ENCODE measurements at regions not wholly inside any gene's neighbourhood (a gene's known extent, or its start where the extent isn't known, plus 50 kb on each side); places are given as distances from the start of the nearest gene placed in this dataset.

GRCh38 chr6:139765825-139766285, 391.4 kb upstream of the CITED2 start:
- Histone ChIP-seq H3K36me3 (ENCODE audit: low read depth) (no peaks in the 10 kb centered on the region), H3K9me2 (ENCODE audit: insufficient read depth) (no peaks in the 10 kb centered on the region; the same call in 1 of the 2 replicates), H3K9me3 (ENCODE audit: low read depth) (no peaks in the 10 kb centered on the region), H3K4me2 (ENCODE audit: unreplicated experiment) (peak overlapping the region; percentile 59), H3K27me3 (replicated peaks; ENCODE audit: insufficient read depth) (no peaks in the 10 kb centered on the region), H3K9ac (no peak overlapping the region), H4K20me1 (ENCODE audit: insufficient read depth) (no peaks in the 10 kb centered on the region), H3K4me3 (no peak overlapping the region), H3K79me2 (ENCODE audit: insufficient read depth) (no peaks in the 10 kb centered on the region), H3F3A (ENCODE audit: insufficient read depth) (peaks cover 40% of the 10 kb centered on the region), H3K4me1 (ENCODE audit: insufficient read depth) (peaks cover 43% of the 10 kb centered on the region), H3K27ac (peak overlapping the region; percentile 77), H2AFZ (0 out of 2 replicates have a peak overlapping the region, but pooled peaks have one; percentile 8)
- no peak for DNase-seq
- in situ Hi-C loops (cut with MboI) = loop anchor here (25.0 kb wide), 1 partner anchor 379 kb away; no protein-coding TSS in a partner anchor
- TF ChIP-seq EZH2phosphoT487 (IDR thresholded peaks at IDR 0.05; ENCODE audit: insufficient read depth, low read depth) (no peak), EZH2 (IDR thresholded peaks at IDR 0.05; ENCODE audit: insufficient read depth, poor library complexity, severe bottlenecking) (no peak)
- WGBS, 2 experiments (ENCODE audit: low coverage in 1 of 2, low lambda C conversion rate in 2 of 2, missing lambda C conversion rate in 2 of 2) = 45 to 56% methylated on average over 2 of the region's 2 CpGs

GRCh38 chr6:139764498-139764986, 390.1 kb upstream of the CITED2 start:
- Histone ChIP-seq H3K9me3 (ENCODE audit: low read depth) (no peaks in the 10 kb centered on the region), H2AFZ (no peak overlapping the region), H3K4me1 (ENCODE audit: insufficient read depth) (peaks cover 43% of the 10 kb centered on the region), H3K9ac (peak overlapping the region; percentile 11; the same call in 1 of the 2 replicates), H3K27ac (peak overlapping the region; percentile 77), H4K20me1 (ENCODE audit: insufficient read depth) (no peaks in the 10 kb centered on the region), H3K4me3 (0 out of 2 replicates have a peak overlapping the region, but pooled peaks have one; percentile 10), H3K36me3 (ENCODE audit: low read depth) (no peaks in the 10 kb centered on the region), H3K9me2 (ENCODE audit: insufficient read depth) (no peaks in the 10 kb centered on the region; the same call in 1 of the 2 replicates), H3F3A (ENCODE audit: insufficient read depth) (peaks cover 40% of the 10 kb centered on the region), H3K27me3 (replicated peaks; ENCODE audit: insufficient read depth) (no peaks in the 10 kb centered on the region), H3K4me2 (ENCODE audit: unreplicated experiment) (peak overlapping the region; percentile 59), H3K79me2 (ENCODE audit: insufficient read depth) (no peaks in the 10 kb centered on the region)
- WGBS, 2 experiments (ENCODE audit: low coverage in 1 of 2, low lambda C conversion rate in 2 of 2, missing lambda C conversion rate in 2 of 2) = 0% methylated on average over 2 of the region's 2 CpGs
- TF ChIP-seq EZH2 (IDR thresholded peaks at IDR 0.05; ENCODE audit: insufficient read depth, poor library complexity, severe bottlenecking) (no peak), EZH2phosphoT487 (IDR thresholded peaks at IDR 0.05; ENCODE audit: insufficient read depth, low read depth) (no peak)
- in situ Hi-C loops (cut with MboI) = loop anchor here (25.0 kb wide), 1 partner anchor 377 kb away; no protein-coding TSS in a partner anchor
- peak; percentile 98 for DNase-seq

GRCh38 chr6:139763468-139764210, 389.2 kb upstream of the CITED2 start:
- Histone ChIP-seq H3K4me3 (no peak overlapping the region), H4K20me1 (ENCODE audit: insufficient read depth) (no peaks in the 10 kb centered on the region), H3K4me2 (ENCODE audit: unreplicated experiment) (peak overlapping the region; percentile 59), H3F3A (ENCODE audit: insufficient read depth) (peaks cover 49% of the 10 kb centered on the region), H3K4me1 (ENCODE audit: insufficient read depth) (peaks cover 46% of the 10 kb centered on the region), H3K9ac (peak overlapping the region; percentile 37), H2AFZ (no peak overlapping the region), H3K27me3 (replicated peaks; ENCODE audit: insufficient read depth) (no peaks in the 10 kb centered on the region), H3K9me2 (ENCODE audit: insufficient read depth) (no peaks in the 10 kb centered on the region; the same call in 1 of the 2 replicates), H3K9me3 (ENCODE audit: low read depth) (no peaks in the 10 kb centered on the region), H3K36me3 (ENCODE audit: low read depth) (no peaks in the 10 kb centered on the region), H3K27ac (peak overlapping the region; percentile 77), H3K79me2 (ENCODE audit: insufficient read depth) (no peaks in the 10 kb centered on the region)
- 27 to 35% methylated on average over 4 of the region's 4 CpGs for WGBS, 2 experiments (ENCODE audit: low coverage in 1 of 2, low lambda C conversion rate in 2 of 2, missing lambda C conversion rate in 2 of 2)
- DNase-seq = peak; percentile 76
- TF ChIP-seq EZH2 (IDR thresholded peaks at IDR 0.05; ENCODE audit: insufficient read depth, poor library complexity, severe bottlenecking) (no peak), EZH2phosphoT487 (IDR thresholded peaks at IDR 0.05; ENCODE audit: insufficient read depth, low read depth) (no peak)
- in situ Hi-C loops (cut with MboI) = loop anchor here (25.0 kb wide), 1 partner anchor 376 kb away; no protein-coding TSS in a partner anchor

- Histone ChIP-seq H3K9me3 (ENCODE audit: low read depth) (no peaks in the 10 kb centered on the region), H3K27ac (peak overlapping the region; percentile 77), H3K36me3 (ENCODE audit: low read depth) (no peaks in the 10 kb centered on the region), H3K4me3 (no peak overlapping the region), H2AFZ (peak overlapping the region; percentile 18; the same call in 1 of the 2 replicates), H3K4me2 (ENCODE audit: unreplicated experiment) (peak overlapping the region; percentile 29), H3K79me2 (ENCODE audit: insufficient read depth) (no peaks in the 10 kb centered on the region), H3K4me1 (ENCODE audit: insufficient read depth) (peaks cover 57% of the 10 kb centered on the region), H3F3A (ENCODE audit: insufficient read depth) (peaks cover 59% of the 10 kb centered on the region), H3K27me3 (replicated peaks; ENCODE audit: insufficient read depth) (no peaks in the 10 kb centered on the region), H4K20me1 (ENCODE audit: insufficient read depth) (no peaks in the 10 kb centered on the region), H3K9me2 (ENCODE audit: insufficient read depth) (no peaks in the 10 kb centered on the region; the same call in 1 of the 2 replicates), H3K9ac (no peak overlapping the region; the same call in 1 of the 2 replicates)
- peak; percentile 75 for DNase-seq
- TF ChIP-seq EZH2 (IDR thresholded peaks at IDR 0.05; ENCODE audit: insufficient read depth, poor library complexity, severe bottlenecking) = no peak
- TF ChIP-seq EZH2phosphoT487 (IDR thresholded peaks at IDR 0.05; ENCODE audit: insufficient read depth, low read depth) = no peak
- in situ Hi-C loops (cut with MboI) = loop anchor here (25.0 kb wide), 1 partner anchor 375 kb away; no protein-coding TSS in a partner anchor
- WGBS, 2 experiments (ENCODE audit: low coverage in 1 of 2, low lambda C conversion rate in 2 of 2, missing lambda C conversion rate in 2 of 2) = 13 to 17% methylated on average over 4 of the region's 4 CpGs
These were observed 388.2 kb upstream of the CITED2 start for GRCh38 chr6:139762587-139763031.

Measured in GM23248 (cell line).